CD4-positive, CD25-positive, alpha-beta regulatory T cell (primary cell): ENCODE measurements at regions not wholly inside any gene's neighbourhood (a gene's known extent, or its start where the extent isn't known, plus 50 kb on each side); places are given as distances from the start of the nearest gene placed in this dataset.

Experiments used
- ATAC-seq, 2 donors: fragments of 150-1000 bp; cut with Tn5 transposase; one replicate each; pipeline ENCODE4 v1.10.0; 2021; ENCODE audit warnings: low read depth in 2 of 2, moderate number of reproducible peaks in 2 of 2, moderate library complexity in 1 of 2
- DNase-seq, 3 donors: peaks; one replicate each; pipeline versions ENCODE4 v3.0.0 to v3.0.0-alpha.2; 2012 to 2022; ENCODE audit warnings: mixed read lengths in 1 of 3
- H3K27ac ChIP-seq: one replicate; pipeline ENCODE4 v1.7.0; 2013; ENCODE audit warnings: mild to moderate bottlenecking, low read length; ENCODE audit not compliant: insufficient read depth, poor library complexity, severe bottlenecking
- H3K27me3 ChIP-seq: one replicate; pipeline ENCODE4 v1.7.0; 2013; ENCODE audit warnings: low read length; ENCODE audit not compliant: control insufficient read depth, insufficient read depth
- H3K36me3 ChIP-seq: one replicate; pipeline ENCODE4 v1.7.0; 2013; ENCODE audit warnings: mild to moderate bottlenecking, low read length, moderate library complexity; ENCODE audit not compliant: control insufficient read depth, insufficient read depth
- H3K4me1 ChIP-seq: 2 replicates; pipeline ENCODE4 v1.7.0; 2013; ENCODE audit warnings: mild to moderate bottlenecking, low read length; ENCODE audit not compliant: insufficient read depth, control insufficient read depth, poor library complexity, severe bottlenecking
- H3K4me3 ChIP-seq: one replicate; pipeline ENCODE4 v1.7.0; 2013; ENCODE audit warnings: low read depth, mild to moderate bottlenecking, low read length, moderate library complexity
- H3K9me3 ChIP-seq, 2 experiments: 1 replicate in 1 of 2; 2 replicates in 1 of 2; pipeline ENCODE4 v1.7.0; 2013; ENCODE audit warnings: low read length in 2 of 2, mild to moderate bottlenecking in 1 of 2, moderate library complexity in 1 of 2; ENCODE audit not compliant: control insufficient read depth in 2 of 2
- H3K27ac Mint-ChIP-seq, 3 donors: one replicate each; pipeline ENCODE4 v1.8.0; 2020 to 2022; ENCODE audit warnings: mild to moderate bottlenecking in 3 of 3, mixed read lengths in 3 of 3, moderate library complexity in 2 of 3
- H3K27me3 Mint-ChIP-seq: one replicate; pipeline ENCODE4 v1.8.0; 2022; ENCODE audit warnings: mild to moderate bottlenecking, mixed read lengths
- H3K36me3 Mint-ChIP-seq: one replicate; pipeline ENCODE4 v1.8.0; 2020; ENCODE audit warnings: mixed read lengths
- H3K4me1 Mint-ChIP-seq, 4 donors: one replicate each; pipeline ENCODE4 v1.8.0; 2020 to 2022; ENCODE audit warnings: mixed read lengths in 4 of 4, mild to moderate bottlenecking in 1 of 4
- H3K4me3 Mint-ChIP-seq, 4 donors: one replicate each; pipeline ENCODE4 v1.8.0; 2020 to 2022; ENCODE audit warnings: mild to moderate bottlenecking in 4 of 4, mixed read lengths in 4 of 4, moderate library complexity in 3 of 4
- H3K9me3 Mint-ChIP-seq, 7 donors: one replicate each; pipeline ENCODE4 v1.8.0; 2020 to 2022; ENCODE audit warnings: mixed read lengths in 7 of 7, mild to moderate bottlenecking in 3 of 7, moderate library complexity in 2 of 7

DNA sequence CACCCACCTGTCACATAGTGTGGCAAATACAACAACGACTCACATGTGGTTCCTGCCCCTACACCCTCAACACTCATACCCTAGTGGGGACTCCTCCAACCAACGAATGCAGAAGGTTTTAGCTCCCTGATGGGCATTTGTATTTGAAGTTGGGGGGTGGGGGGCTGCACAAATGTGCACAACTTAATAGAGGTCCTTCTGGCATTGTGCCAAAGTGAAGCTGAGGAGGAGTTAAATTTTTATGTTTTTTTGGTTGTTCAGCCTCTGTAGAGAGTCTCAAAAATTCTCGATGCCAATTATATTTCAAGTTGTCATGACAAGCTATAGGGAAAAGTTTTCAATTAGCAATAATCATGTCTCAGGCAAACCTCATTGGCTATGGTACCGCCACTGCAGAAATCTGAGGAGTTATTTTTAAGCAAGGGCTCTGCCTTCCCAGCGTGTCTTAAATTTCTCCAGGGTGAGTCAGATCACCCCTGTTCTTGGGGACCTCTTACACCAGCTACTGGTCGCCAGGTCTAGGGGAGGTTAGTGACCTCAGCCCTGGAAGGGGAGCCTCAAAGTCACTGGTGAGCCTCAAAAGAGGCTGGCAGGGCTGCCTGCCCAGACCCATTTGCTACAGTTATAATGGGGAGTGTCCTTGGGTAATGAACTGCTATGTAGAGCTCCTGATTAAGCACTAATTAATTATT, 102.7 kb upstream of the TAF1B start:
- no peaks in the 10 kb centered on the region for H3K27me3 Mint-ChIP-seq
- no peaks in the 10 kb centered on the region for H3K36me3 Mint-ChIP-seq
- peak overlapping the region in 2 of 4 donors; percentile 20 to 84 for H3K4me3 Mint-ChIP-seq
- H3K27ac ChIP-seq: no peak overlapping the region
- DNase-seq: no peak
- H3K9me3 ChIP-seq: no peaks in the 10 kb centered on the region
- peaks cover 0 to 2% (median 0%) of the 10 kb centered on the region in 7 donors for H3K9me3 Mint-ChIP-seq
- no peak overlapping the region for H3K4me3 ChIP-seq
- no peaks in the 10 kb centered on the region for H3K36me3 ChIP-seq
- no peaks in the 10 kb centered on the region for H3K27me3 ChIP-seq
- peaks cover 12 to 47% (median 26%) of the 10 kb centered on the region in 4 donors for H3K4me1 Mint-ChIP-seq
- peaks cover 34% of the 10 kb centered on the region for H3K4me1 ChIP-seq
- peak overlapping the region in 1 of 3 donors; percentile 14 for H3K27ac Mint-ChIP-seq
- ATAC-seq: no peak

DNA sequence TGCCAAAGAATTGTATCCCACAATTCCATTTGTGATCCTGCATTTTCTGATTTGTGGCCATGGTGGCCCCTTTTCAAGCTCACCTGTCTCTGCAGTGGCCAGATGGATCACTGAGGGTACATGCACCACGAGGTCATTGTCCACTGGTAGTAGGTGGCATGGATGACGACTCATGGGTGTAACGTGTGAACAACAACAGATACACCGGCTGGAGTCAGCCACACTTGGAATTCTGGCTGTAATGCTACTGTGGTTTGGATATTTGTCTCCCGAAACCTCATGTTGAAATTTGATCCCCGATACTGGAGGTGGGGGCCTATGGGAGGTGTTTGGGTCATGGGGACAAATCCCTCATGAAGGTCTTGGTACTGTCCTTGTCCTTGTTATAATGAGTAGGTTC, 102.2 kb upstream of the TAF1B start:
- H3K9me3 ChIP-seq: no peaks in the 10 kb centered on the region
- peak overlapping the region in 3 of 4 donors; percentile 20 to 84 (median 43) for H3K4me3 Mint-ChIP-seq
- peaks cover 8 to 41% (median 20%) of the 10 kb centered on the region in 4 donors for H3K4me1 Mint-ChIP-seq
- H3K27ac ChIP-seq: no peak overlapping the region
- H3K27me3 Mint-ChIP-seq: no peaks in the 10 kb centered on the region
- ATAC-seq (no peak), DNase-seq (no peak)
- no peaks in the 10 kb centered on the region for H3K9me3 Mint-ChIP-seq
- H3K27me3 ChIP-seq: no peaks in the 10 kb centered on the region
- peaks cover 28% of the 10 kb centered on the region for H3K4me1 ChIP-seq
- no peaks in the 10 kb centered on the region for H3K36me3 ChIP-seq
- no peak overlapping the region for H3K4me3 ChIP-seq
- peak overlapping the region in 1 of 3 donors; percentile 65 for H3K27ac Mint-ChIP-seq
- no peaks in the 10 kb centered on the region for H3K36me3 Mint-ChIP-seq

DNA sequence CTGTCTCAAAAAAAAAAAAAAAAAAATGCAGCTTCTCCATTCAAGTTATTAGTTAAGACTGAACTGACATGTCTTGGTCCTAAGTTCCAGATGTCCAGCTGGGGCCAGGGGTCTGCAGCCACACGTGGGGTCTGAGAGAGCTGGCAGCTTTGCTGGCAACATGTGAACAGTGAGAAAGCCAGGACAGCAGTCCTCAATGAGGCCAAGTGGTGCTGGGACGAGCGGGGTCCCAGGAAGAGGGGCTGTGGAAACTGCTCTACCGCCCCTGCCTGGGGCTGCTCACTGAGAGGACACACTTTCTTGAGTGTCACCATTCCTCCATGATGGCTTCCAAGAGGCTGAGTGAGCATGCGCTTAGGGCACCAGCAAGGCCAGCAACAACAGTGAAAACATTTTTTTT, 100.7 kb upstream of the TAF1B start:
- no peaks in the 10 kb centered on the region for H3K36me3 Mint-ChIP-seq

DNA sequence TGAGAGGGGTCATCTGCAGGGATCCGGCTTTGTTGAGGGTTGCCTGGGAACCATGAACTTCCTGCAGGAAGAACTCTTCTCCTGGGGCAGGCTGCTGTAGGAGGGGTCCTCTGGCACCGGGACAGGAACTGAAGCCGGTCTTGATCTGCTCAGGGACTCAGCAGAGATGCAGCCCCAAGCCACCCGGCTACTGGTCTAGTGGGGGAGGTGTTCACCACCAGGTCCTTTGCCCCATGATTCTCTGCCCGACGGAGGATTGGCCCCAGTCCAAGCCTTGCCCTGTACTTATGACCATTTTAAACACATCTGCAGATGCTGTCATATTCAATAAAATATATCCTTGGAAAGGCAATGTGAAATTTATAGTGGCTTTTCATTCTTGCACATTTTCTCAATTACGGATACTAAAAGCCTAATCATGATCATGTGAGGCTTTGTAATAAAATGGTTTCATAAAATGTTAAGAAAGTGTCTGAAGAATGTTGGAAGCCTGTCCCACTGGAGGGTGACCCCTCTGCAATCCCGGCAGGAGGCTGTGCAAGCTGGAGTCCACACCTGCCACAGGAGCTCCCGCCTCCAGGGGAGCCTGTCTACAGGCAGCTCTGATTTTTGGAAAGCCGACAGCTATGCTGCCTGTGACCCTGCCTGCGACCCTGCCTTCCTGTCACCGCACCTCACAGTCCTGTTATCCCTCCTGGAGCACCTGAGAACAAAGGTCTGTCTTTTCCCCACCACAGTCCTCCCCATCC, 98.8 kb upstream of the TAF1B start:
- Mint-ChIP-seq H3K9me3 (no peaks in the 10 kb centered on the region), H3K27me3 (no peaks in the 10 kb centered on the region), H3K36me3 (no peaks in the 10 kb centered on the region), H3K27ac (no peak overlapping the region), H3K4me1 (peaks cover 0 to 11% (median 4%) of the 10 kb centered on the region in 4 donors), H3K4me3 (no peak overlapping the region)
- H3K27ac ChIP-seq: no peak overlapping the region
- no peak overlapping the region for H3K4me3 ChIP-seq
- no peaks in the 10 kb centered on the region for H3K36me3 ChIP-seq
- no peaks in the 10 kb centered on the region for H3K27me3 ChIP-seq
- H3K4me1 ChIP-seq: peaks cover 4% of the 10 kb centered on the region
- no peaks in the 10 kb centered on the region for H3K9me3 ChIP-seq
- ATAC-seq (no peak), DNase-seq (no peak)

More for the DNA sequence above, 100.7 kb upstream of the TAF1B start:
- no peaks in the 10 kb centered on the region for H3K27me3 Mint-ChIP-seq
- Histone ChIP-seq H3K4me1 (peaks cover 16% of the 10 kb centered on the region), H3K27me3 (no peaks in the 10 kb centered on the region), H3K27ac (no peak overlapping the region), H3K36me3 (no peaks in the 10 kb centered on the region), H3K4me3 (no peak overlapping the region), H3K9me3 (no peaks in the 10 kb centered on the region)
- no peak for ATAC-seq
- DNase-seq: no peak
- H3K4me3 Mint-ChIP-seq: peak overlapping the region in 1 of 4 donors; percentile 58
- no peaks in the 10 kb centered on the region for H3K9me3 Mint-ChIP-seq
- H3K27ac Mint-ChIP-seq: no peak overlapping the region
- H3K4me1 Mint-ChIP-seq: peaks cover 5 to 29% (median 10%) of the 10 kb centered on the region in 4 donors

DNA sequence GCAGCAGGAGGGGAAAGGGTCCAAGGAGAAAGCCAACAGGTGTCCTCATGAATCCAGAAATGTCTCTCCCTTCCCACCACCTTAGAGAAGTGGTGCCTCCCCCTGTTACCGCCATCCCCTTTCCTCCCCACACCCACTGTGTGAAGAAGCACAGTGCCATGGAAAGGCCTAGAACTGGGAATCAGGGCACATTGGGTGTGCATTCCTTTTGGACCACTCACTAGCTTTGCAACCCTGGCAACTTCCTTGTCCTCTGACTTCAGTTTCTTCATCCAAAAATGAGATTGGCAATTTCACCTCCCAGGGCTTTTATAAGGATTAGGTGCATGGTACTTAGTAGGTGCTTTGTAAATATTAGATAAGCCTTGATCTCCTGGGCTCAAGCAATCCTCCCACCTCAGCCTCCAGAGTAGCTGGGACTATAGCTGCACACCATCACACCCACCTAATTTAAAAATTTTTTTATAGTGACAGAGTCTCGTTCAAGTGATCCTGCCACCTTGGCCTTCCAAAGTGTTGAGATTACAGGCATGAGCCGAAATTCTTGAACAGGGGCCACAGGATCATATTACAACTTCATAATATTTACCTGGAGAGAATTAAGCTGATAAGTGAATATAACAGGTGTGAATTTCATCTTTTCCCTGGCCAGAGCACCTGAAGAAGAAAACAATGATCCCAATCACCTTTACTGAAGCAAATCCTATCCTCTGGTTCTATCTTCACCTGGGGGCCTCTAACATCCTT, 97.9 kb upstream of the TAF1B start:
- no peaks in the 10 kb centered on the region for H3K9me3 Mint-ChIP-seq
- H3K27ac ChIP-seq: no peak overlapping the region
- H3K36me3 Mint-ChIP-seq: no peaks in the 10 kb centered on the region
- no peaks in the 10 kb centered on the region for H3K36me3 ChIP-seq
- H3K4me3 ChIP-seq: no peak overlapping the region
- H3K27me3 Mint-ChIP-seq: no peaks in the 10 kb centered on the region
- H3K4me1 ChIP-seq: no peaks in the 10 kb centered on the region
- no peaks in the 10 kb centered on the region for H3K9me3 ChIP-seq
- peaks cover 0 to 7% (median 3%) of the 10 kb centered on the region in 4 donors for H3K4me1 Mint-ChIP-seq
- ATAC-seq: no peak
- no peak for DNase-seq
- no peak overlapping the region for H3K4me3 Mint-ChIP-seq
- H3K27ac Mint-ChIP-seq: no peak overlapping the region
- H3K27me3 ChIP-seq: no peaks in the 10 kb centered on the region

DNA sequence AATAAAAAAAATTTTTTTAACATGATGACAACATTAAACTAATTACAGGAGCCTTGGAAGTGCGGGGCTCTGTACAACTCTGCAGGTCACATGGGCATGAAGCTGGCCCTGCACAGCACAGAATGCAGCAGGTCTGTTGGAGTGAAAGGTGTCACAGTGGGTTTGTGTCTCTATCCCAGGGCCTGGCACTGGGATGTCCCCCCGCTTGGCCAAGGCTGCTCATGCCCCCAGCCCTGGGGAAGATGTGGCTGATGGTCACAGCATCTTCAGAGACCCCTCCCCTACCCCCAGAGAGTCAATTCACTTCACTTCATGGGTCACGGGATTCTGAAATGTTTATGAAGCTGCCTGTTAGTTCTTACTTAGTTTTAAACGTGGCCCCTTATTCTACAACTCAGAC, 95.9 kb upstream of the TAF1B start:
- H3K27me3 ChIP-seq: no peaks in the 10 kb centered on the region
- H3K9me3 ChIP-seq: no peaks in the 10 kb centered on the region
- no peak for DNase-seq
- no peak for ATAC-seq
- no peak overlapping the region for H3K27ac ChIP-seq
- Mint-ChIP-seq H3K4me1 (peaks cover 0 to 19% (median 6%) of the 10 kb centered on the region in 4 donors), H3K27me3 (no peaks in the 10 kb centered on the region), H3K36me3 (no peaks in the 10 kb centered on the region), H3K27ac (peak overlapping the region in 1 of 3 donors; percentile 85), H3K9me3 (no peaks in the 10 kb centered on the region), H3K4me3 (no peak overlapping the region)
- peaks cover under 1% of the 10 kb centered on the region for H3K4me1 ChIP-seq
- no peak overlapping the region for H3K4me3 ChIP-seq
- H3K36me3 ChIP-seq: no peaks in the 10 kb centered on the region

DNA sequence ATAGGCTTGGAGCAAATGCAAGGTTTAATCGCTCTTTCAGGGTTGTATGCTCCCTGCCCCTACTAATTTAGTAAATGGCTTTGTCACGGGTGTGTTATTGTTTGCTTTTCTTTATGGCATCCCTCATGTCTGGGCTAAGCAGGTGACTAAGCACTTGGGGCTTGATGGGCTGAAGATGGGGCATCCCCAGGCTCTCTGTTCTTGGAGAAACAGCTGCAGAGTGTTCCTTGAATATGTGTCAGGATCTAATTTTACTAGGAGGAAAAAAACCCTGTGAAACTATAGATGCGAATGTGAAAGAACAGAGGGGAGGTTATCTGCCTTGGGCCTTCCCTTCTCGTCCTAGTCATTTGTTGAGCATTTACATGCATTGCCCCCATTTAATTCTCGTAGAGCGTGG, 94.7 kb upstream of the TAF1B start:
- Mint-ChIP-seq H3K36me3 (no peaks in the 10 kb centered on the region), H3K4me3 (no peak overlapping the region), H3K27me3 (peaks cover 6% of the 10 kb centered on the region), H3K4me1 (peaks cover 0 to 30% (median 15%) of the 10 kb centered on the region in 4 donors), H3K27ac (no peak overlapping the region), H3K9me3 (no peaks in the 10 kb centered on the region)
- Histone ChIP-seq H3K27me3 (no peaks in the 10 kb centered on the region), H3K9me3 (no peaks in the 10 kb centered on the region), H3K27ac (no peak overlapping the region), H3K4me1 (peaks cover 12% of the 10 kb centered on the region), H3K36me3 (no peaks in the 10 kb centered on the region), H3K4me3 (no peak overlapping the region)
- DNase-seq (no peak), ATAC-seq (no peak)
